NCI-H146 treated with DMSO at 0.1 percent for 48 hours (cell line): ENCODE measurements at regions not wholly inside any gene's neighbourhood (a gene's known extent, or its start where the extent isn't known, plus 50 kb on each side); places are given as distances from the start of the nearest gene placed in this dataset.
"Not testable (repeated sequence)": the region's sequence is repeated elsewhere in the genome, so short reads cannot be mapped to it uniquely, and the experiment has no call there.

ENCODE experiments used
- DNase-seq: peaks from one replicate; lab custom pipeline; 2025; ENCODE audit not compliant: unreplicated experiment; lab: John Stamatoyannopoulos, UW

DNA sequence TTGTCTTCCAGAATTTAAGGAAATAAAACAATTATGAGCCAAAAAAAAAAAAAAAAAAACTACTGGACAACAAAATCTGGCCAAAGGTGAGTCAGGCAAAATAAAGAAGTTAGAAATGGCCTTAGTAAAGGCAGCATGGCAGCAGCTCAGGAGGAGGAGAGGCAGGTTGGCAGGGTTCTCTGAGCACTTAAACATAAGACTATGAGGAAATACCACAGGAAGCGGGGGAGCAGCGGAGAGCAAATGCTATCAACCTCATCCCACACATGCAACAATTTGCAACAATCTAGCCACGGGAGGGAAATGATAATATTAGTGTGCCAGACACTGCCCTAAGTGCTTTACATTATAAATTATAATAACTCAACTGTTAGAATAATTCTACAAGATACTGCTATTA, 247.3 kb upstream of the NSMCE3 start:
- DNase-seq: no peak

DNA sequence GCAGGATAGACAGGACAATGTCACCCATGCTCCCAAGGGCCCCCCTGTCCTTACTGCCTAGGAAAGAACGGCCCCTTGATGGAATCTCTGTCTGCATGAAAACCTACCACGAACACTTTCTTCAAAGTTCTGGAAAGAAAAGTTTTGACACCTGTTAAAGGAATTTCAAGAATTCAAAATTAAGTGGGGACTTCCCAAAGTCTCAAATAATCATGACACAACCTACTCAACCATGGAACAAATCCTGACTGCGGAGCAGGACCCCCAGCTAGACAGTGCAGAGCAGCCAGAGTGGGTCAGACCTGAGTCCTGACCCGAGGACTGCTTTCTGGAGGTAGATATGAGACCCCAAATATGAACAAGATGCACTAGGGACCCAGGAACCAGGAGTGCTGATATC, 245.3 kb upstream of the NSMCE3 start:
- no peak for DNase-seq

DNA sequence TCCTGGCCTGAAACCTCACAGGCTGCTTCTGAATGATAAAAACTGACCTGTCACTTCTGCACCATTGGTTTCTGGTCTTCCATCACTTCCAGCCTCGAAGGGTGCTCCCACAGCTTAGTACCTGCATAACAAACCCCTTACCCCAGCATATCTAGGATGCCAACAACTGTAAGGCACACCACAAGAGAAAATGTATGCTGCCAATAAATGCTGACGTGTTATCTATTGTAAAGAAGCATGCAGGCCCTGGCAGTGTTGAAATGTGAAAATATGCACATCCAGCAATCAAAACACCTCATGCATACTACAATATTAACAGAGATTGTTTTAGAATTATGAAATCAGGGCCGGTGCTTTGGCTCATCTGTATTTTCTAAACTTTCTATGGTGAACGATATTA, 242.0 kb upstream of the NSMCE3 start:
- no peak for DNase-seq

DNA sequence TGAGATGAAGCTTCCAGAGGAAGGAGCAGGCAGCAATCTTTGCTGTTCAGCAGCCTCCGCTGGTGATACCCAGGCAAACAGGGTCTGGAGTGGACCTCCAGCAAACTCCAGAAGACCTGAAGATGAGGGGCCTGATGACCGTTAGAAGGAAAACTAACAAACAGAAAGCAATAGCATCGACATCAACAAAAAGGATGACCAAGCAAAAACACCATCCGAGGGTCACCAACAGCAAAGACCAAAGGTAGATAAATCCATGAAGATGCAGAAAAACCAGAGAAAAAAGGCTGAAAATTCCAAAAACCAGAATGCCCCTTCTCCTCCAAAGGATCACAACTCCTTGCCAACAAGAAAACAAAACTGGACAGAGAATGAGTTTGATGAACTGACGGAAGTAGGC, 235.9 kb upstream of the NSMCE3 start:
- not testable (repeated sequence) for DNase-seq

DNA sequence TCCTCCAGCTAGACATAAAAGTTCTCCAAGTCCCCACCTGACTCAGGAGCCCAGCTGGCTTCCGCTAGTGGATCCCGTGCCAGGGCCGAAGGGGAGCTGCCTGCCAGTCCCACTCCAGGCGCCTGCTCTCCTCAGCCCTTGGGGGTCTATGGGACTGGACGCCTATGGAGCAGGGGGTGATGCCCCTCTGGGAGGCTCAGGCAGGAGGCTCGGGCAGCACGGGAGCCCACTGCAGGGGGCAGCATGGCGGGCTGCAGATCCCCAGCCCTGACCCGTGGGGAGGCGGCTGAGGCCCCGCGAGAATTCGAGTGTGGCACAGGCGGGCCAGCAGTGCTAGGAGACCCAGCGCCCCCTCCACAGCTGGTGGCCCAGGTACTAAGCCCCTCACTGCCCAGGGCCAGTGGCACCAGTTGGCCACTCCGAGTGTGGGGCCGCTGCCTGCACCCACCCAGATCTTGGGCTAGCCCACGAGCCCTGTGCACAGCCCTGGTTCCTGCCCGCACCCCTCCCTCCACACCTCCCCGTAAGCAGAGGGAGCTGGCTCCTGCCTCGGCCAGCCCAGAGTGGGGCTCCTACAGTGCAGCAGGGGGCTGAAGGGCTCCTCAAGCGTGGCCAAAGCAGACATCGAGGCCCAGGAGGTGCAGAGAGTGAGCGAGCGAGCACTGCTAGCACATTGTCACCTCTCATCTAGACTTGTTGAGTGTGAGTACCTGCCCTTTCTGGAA, 221.3 kb upstream of the NSMCE3 start:
- no peak for DNase-seq

DNA sequence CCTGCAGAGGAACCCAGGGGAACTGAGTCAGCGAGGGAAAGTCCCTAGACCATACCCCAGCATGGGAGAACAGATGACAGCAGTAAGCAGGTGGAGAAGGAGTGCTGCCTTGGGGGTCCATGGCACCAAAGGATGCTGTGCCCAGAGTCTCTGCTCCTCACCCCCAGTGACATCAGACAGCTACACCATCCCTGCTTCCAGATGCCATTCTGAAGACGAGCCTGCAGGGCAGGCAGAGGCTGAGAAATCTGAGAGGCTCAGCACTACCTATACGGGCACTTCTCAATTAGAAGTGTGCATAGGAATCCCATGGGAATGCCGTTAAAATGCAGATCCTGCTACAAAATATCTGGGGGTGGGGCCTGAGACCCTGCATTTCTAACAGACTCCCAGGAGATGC, 211.3 kb upstream of the NSMCE3 start:
- no peak for DNase-seq

DNA sequence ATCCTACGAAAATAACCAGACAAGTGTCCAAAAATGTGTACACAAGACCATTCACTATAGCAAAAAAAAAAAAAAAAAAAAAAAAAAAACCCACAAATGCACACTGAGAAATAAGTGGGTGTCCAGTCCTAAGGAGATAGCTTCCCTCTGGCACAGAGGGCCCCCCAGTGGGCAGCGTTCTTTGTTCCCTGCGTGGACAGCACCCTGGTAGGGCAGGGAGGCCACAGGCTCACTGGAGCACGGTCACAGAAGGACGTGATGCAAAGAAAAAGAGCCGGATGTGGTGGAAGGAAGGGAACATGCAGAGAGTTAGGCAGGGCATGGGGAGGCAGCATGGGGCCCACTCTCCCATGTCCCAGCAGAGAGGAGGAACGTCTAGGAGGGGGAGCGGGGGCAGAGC, 210.7 kb upstream of the NSMCE3 start:
- DNase-seq: no peak

DNA sequence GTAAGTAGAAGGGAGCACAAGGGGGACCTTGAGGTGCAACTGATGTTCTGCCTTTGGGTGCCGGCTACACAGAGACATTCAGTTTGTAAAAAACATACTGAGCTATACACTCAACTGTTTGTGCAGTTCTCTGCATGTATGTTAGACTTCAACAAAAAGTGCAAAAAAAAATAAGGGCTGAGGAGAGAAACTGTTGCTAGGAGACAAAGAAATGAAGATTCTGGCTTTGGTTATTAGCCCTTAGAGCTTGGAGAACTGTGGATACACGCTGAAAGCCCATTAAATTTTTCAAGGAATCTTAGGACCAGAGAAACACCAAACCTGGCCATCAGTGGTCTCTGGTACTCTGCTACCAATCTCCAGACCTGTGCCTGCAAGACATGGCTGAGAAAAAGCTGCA, 207.6 kb upstream of the NSMCE3 start:
- no peak for DNase-seq

DNA sequence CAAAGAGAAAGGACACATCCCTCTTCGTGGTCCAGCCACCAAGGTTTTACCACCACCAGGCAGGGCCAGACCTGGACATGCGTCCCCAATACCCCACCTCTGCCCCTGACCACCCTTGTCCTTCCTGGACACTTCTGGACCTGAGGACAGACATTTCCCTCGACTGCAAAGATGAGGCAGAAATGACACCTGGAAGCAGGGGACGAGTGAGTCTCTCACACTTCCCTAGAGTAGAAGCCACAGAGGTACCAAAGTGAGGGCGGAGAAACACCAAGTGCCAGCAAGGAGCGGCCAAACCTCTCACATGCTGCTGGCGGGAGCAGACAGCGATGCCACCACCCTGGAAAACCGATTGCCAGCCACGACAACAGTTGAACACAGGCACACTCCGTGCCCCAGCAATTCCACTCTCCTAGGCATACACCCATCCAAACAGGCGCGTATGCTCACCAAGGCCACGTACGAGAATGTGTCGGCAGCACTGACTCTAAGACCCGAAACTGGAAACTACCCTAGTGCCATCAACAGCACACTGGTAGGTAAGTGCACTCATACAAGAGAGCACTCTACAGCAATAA, 207.0 kb upstream of the NSMCE3 start:
- DNase-seq: no peak

DNA sequence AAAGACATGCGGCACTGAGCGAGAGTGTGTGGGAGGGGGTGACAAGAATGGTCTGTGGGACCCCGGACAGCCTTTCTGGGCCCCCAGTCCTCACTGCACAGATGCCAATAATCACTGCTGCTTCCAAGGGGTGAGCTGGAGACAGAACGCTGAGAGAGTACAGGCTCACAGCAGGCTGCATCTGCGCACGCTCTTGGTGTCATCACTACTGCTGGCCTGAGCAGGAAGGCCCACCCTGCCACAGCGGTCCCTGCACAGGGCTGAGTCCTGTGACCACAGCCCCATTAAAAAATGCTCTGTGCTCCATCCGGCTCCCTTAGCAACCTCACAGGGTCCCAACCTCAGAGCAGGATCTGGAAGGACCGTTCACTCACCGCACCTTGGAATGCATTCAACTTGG, 205.5 kb upstream of the NSMCE3 start:
- DNase-seq: no peak

DNA sequence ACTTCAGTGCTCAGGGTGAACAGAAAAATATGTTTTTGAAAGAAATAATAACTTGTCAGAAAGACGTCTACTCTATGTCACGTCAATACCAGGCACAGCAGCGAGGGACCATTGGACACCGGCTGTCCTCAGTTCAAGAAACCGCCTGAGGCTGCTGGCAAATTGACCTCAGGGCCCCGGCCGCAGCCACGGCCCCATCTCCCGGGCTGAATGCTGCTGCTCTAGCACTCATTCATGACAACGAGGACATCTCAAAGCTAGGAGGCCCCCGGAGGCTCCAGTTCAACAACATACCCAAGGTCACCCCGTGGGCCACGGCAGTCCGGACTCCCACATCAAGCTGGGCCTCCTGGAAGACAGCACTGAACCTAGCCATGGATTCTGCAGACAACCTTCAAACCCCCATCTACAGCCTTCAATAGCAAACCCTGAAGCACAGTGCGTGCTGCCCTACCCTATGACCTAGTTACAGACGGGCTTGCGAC, 204.0 kb upstream of the NSMCE3 start:
- DNase-seq: no peak

DNA sequence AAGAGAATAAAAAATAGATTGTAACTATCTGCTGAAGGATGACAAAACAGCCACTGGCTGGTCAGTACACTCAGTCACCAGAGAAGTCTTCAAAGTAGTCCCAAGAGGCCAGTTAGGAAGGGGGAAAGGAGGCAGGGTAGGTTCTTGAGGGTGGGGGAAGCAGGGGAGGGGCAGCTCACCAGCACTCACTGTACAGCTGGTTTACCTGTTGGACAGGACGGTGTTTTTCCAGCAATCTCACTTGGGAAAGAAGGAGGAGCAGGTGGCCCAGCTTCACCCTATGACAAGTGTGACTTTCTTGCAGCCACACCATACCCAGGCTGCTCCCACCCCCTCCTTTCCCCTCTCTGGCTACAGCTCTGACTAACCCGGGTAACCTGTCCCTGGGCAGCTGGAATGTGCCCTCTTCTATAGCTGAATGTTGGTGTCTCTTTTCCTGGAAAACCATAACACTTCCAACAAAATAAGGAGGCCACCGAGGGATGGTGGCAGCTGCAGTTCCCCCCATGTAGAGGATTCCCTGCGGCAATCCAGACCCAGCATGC, 203.4 kb upstream of the NSMCE3 start:
- DNase-seq: no peak

DNA sequence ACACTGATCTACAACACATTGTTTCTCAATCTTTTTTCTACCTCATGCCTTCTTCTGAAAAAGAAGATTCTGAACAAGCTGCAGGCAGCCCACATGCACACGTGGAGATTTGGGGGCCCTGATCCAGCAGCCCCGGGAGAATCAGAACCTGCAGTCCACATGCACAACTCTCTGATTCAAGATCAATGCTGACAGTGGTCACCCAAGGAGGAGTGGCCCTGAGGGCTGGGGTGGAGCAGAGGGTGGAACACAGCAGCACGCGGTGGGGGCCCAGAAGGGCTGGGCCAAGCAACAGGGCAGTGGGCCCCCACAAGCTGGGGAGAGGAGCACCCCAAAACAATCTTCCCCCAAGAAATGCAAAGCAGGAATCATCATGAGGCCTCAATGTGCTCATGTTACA, 202.1 kb upstream of the NSMCE3 start:
- DNase-seq: no peak

DNA sequence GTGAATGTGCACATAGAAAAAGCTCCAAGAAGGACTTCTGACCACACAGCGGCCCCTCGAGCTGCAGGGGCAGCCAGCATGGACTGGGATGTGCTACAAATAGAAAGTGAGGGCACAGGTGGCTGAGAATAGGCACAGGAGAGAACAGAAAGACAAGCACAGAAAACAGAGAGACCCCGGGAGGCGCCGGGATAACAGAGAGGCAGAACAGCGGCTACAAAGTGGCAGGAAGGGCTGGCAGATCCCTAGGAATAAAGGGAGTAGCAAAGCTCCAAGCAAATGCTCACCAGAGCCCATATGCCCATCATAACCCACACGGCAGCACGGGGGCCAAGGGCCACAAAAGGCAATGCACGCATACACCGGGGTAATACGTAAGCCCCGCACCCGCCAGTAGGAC, 201.7 kb upstream of the NSMCE3 start:
- no peak for DNase-seq

DNA sequence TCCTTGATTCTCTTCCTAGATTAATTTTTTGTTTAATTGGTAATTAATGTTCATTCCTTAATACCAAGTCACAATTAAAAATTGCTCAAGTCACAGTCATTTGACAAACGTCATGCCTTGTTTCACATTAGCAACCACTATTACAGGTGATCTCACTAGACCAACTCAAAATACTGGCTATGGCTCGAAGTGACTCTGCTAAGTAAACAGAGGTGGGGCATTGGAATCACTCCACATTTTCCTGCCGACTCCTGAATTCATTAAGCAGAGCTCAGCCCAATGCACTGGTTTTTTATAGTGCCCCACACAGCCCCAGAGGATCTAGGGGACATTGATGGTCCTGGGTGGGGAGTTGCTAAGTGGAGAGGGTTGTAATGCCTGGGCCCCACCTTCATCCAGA, 201.2 kb upstream of the NSMCE3 start:
- DNase-seq: no peak

DNA sequence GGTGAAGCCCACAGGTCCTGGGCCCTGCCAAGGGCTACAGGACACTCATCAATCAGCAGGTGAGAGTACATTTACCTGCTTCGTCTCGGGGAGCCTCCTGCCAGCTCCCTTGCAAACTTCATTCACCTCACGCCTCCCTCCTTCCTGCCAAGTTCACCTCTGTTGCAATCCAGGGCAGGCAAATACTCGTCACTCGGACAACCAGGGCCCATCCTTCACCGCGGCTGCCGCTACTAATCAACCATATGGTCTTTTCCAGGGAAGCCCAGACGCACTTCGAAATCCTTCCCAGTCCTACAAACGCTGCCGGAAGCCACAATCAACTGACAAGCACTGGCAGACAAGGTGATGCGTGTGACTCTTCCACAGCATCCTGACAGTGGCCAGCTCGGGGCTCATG, 200.7 kb upstream of the NSMCE3 start:
- DNase-seq: no peak

DNA sequence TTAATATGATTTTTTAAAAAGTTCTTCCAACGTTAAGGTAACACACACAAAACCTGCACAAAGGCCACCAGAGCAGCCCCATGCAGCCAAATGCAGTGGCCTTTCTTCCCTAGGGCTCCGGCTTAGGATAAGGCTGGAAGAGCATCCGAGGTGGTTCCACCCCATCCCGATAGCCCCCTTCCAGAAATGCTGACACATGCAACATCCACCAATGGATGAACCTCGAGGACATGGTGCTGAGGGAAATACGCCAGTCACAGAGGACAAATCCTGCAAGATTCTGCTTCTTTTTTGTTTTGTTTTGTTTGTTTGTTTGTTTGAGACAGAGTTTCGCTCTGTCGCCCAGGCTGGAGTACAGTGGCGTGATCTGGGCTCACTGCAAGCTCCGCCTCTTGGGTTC, 199.3 kb upstream of the NSMCE3 start:
- DNase-seq: no peak

DNA sequence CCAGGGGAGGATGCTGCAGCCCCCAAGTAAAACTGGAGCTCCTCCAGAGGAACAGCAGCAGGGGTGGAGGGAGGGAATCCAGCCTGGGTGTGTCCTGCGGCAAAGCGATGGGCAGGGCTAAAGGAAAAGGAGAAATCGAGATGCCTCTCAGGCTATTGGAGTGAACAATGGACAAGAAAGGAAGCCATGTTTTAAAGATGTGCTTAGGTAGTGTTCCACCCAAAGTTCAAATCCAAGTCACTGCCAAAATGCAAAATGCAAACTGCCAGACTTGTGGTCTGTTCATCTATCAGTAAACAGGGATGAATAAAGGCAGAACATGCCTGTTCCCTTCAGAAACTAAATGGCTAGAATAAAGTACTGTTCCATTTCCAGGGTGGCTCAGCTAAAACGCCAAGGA, 197.5 kb upstream of the NSMCE3 start:
- no peak for DNase-seq

DNA sequence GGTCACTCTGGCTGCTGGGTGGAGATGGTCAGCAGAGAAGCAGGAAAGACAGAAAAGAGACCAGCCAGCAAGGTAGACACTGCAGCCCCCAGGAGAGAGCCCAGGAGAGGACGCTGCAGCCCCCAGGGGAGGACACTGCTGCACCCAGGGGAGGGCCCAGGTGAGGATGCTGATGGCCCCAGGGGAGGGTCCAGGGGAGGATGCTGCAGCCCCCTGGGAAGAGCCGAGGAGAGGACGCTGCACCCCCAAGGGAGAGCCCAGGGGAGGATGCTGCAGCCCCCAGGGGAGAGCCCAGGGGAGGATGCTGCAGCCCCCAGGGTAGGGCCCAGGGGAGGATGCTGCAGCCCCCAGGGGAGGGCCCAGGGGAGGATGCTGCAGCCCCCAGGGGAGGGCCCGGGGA, 196.7 kb upstream of the NSMCE3 start:
- no peak for DNase-seq

DNA sequence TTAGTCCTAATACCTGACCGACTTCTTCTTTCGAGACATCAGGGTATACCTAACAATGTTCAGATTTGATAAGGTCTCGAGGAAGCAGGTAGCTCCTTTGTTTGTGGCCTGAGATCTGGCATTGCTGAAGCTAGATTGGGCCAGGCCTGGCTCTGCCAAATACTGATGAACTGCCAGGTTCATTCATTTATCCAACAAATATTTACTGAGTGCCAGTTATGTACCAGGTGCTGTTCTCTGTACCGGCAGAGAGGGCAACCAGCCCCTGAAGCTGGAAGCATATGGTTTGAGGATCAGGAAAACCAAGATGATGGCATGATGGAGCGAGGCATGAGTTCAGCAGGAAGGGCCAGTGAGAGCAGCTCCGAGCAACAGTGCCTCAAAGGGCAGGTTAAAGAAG, 196.2 kb upstream of the NSMCE3 start:
- DNase-seq: no peak

DNA sequence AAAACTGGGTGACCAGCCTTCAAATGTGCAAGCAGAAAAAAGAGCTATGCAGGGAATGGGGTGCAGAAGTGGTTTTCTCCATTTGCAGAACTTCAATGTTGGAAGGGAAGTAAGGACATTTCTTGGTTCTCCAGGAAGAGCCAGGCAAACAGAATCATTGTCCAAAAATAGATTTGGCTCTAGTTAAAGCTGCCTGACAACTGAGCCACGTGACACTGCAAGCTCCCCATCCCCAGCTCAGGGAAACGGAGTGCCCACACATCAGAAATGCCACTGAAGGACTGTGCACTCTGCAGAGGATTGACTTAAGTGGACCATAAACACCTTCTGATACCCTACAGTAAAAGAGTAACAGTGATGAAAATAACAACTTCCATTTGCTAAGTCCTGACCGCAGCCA, 195.6 kb upstream of the NSMCE3 start:
- no peak for DNase-seq

DNA sequence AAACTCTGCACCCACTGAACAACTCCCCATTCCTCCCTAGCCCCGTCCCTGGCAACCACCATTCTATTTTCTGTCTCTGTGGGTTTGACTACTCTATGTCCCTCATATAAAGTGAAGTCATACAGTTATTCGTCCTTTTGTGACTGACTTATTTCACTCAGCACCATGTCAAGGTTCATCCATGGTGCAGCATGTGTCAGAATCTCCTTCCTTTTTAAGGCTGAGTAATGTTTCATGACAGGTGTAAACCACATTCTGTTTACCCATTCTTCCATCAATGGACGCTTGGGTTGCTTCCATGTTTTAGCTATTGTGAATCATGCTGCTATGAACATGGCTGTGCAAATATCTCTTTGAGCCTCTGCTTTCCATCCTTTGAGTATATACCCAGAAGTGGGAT, 192.3 kb upstream of the NSMCE3 start:
- no peak for DNase-seq

DNA sequence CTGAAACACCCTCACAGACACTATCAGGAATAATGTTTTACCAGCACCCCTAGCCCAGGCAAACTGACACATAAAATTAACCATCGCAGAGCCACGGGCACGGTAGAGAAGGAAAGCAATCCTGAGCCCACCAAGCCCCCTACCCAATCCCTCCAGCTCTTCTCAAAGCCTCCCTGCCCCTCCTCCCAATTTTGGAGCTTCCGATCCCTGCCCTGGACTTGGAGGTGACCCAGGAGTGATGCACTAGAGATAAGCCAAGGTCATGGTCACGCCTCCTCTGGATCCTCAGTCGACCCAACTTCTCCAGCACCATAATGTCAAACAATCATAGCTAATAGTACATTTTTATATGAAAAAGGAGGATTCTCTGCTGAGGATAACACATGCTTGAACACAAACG, 188.7 kb upstream of the NSMCE3 start:
- no peak for DNase-seq
